TTC549 (cell line): ENCODE measurements at regions not wholly inside any gene's neighbourhood (a gene's known extent, or its start where the extent isn't known, plus 50 kb on each side); places are given as distances from the start of the nearest gene placed in this dataset.

ENCODE experiments used
- FAIRE-seq: peaks from 2 replicates; lab custom pipeline; 2012; peaks lifted over from hg19 to GRCh38; lab: Jason Lieb, UNC

- no peak for FAIRE-seq
Observed at GRCh38 chr14:44291366-44291915, 215.6 kb downstream of the FSCB start.

- FAIRE-seq, result no peak
Observed at GRCh38 chr14:44287858-44288257, 219.2 kb downstream of the FSCB start.

- no peak for FAIRE-seq
Observed at GRCh38 chr14:44286201-44286600, 220.9 kb downstream of the FSCB start.

- FAIRE-seq, result no peak
Observed at GRCh38 chr14:44283836-44284235, 223.2 kb downstream of the FSCB start.

- no peak for FAIRE-seq
Observed at GRCh38 chr14:44279357-44279756, 227.7 kb downstream of the FSCB start.

- no peak for FAIRE-seq
Observed at GRCh38 chr14:44271637-44272036, 235.4 kb downstream of the FSCB start.

GRCh38 chr14:44271006-44271405 lies 236.1 kb downstream of the FSCB start:
- no peak for FAIRE-seq

- FAIRE-seq, result no peak
Observed at GRCh38 chr14:44265246-44265645, 241.8 kb downstream of the FSCB start.

GRCh38 chr14:44215660-44216059 lies 291.4 kb downstream of the FSCB start:
- no peak for FAIRE-seq

GRCh38 chr14:44211718-44212117 lies 295.4 kb downstream of the FSCB start:
- FAIRE-seq, result no peak

- FAIRE-seq, result no peak
Observed at GRCh38 chr14:44204061-44204835, 302.8 kb downstream of the FSCB start.

- no peak for FAIRE-seq
Observed at GRCh38 chr14:44180975-44181374, 326.1 kb downstream of the FSCB start.

- FAIRE-seq, result no peak
Observed at GRCh38 chr14:44170556-44170955, 336.5 kb downstream of the FSCB start.

GRCh38 chr14:44170101-44170500 lies 337.0 kb downstream of the FSCB start:
- FAIRE-seq, result no peak

GRCh38 chr14:44168566-44168965 lies 338.5 kb downstream of the FSCB start:
- no peak for FAIRE-seq

GRCh38 chr14:44166611-44167010 lies 340.5 kb downstream of the FSCB start:
- no peak for FAIRE-seq

- FAIRE-seq, result no peak
Observed at GRCh38 chr14:44165936-44166335, 341.1 kb downstream of the FSCB start.

GRCh38 chr14:44165286-44165685 lies 341.8 kb downstream of the FSCB start:
- FAIRE-seq, result no peak

- FAIRE-seq, result no peak
Observed at GRCh38 chr14:44163946-44164345, 343.1 kb downstream of the FSCB start.

- no peak for FAIRE-seq
Observed at GRCh38 chr14:44162197-44162596, 344.9 kb downstream of the FSCB start.

GRCh38 chr14:44154874-44155273 lies 352.2 kb downstream of the FSCB start:
- no peak for FAIRE-seq

- FAIRE-seq, result no peak
Observed at GRCh38 chr14:44154446-44154845, 352.6 kb downstream of the FSCB start.

GRCh38 chr14:44151130-44151820 lies 355.8 kb downstream of the FSCB start:
- no peak for FAIRE-seq

- no peak for FAIRE-seq
Observed at GRCh38 chr14:44149597-44149996, 357.5 kb downstream of the FSCB start.
